ENCODE measurements at regions not wholly inside any gene's neighbourhood (a gene's known extent, or its start where the extent isn't known, plus 50 kb on each side); places are given as distances from the start of the nearest gene placed in this dataset.

- TF ChIP-seq CTCF (IDR thresholded peaks at IDR 0.05 in 4 of 5, conservative IDR thresholded peaks at IDR 0.05 in 1 of 5) (no peak), POLR2A (IDR thresholded peaks at IDR 0.05) (no peak)
These were observed 367.9 kb downstream of the CYLC2 start for GRCh38 chr9:103362986-103363385.
